ENCODE measurements at regions not wholly inside any gene's neighbourhood (a gene's known extent, or its start where the extent isn't known, plus 50 kb on each side); places are given as distances from the start of the nearest gene placed in this dataset.

- H3K4me3 ChIP-seq, result no peak overlapping the region
- no peaks in the 10 kb centered on the region for H3K4me1 ChIP-seq
- no peaks in the 10 kb centered on the region for H3K36me3 ChIP-seq (ENCODE audit: insufficient read depth in 1 of 2, low read depth in 1 of 2)
- TF ChIP-seq, protein P1, sequence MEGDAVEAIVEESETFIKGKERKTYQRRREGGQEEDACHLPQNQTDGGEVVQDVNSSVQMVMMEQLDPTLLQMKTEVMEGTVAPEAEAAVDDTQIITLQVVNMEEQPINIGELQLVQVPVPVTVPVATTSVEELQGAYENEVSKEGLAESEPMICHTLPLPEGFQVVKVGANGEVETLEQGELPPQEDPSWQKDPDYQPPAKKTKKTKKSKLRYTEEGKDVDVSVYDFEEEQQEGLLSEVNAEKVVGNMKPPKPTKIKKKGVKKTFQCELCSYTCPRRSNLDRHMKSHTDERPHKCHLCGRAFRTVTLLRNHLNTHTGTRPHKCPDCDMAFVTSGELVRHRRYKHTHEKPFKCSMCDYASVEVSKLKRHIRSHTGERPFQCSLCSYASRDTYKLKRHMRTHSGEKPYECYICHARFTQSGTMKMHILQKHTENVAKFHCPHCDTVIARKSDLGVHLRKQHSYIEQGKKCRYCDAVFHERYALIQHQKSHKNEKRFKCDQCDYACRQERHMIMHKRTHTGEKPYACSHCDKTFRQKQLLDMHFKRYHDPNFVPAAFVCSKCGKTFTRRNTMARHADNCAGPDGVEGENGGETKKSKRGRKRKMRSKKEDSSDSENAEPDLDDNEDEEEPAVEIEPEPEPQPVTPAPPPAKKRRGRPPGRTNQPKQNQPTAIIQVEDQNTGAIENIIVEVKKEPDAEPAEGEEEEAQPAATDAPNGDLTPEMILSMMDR (IDR thresholded peaks at IDR 0.05), result no peak
- intact Hi-C loops (cut with DNase I), result no loop called here
- H3K27me3 ChIP-seq (ENCODE audit: insufficient read depth in 3 of 3, low read length in 2 of 3), result no peaks in the 10 kb centered on the region
- no peak for DNase-seq
- no peak for ATAC-seq
- no peak overlapping the region for H3K27ac ChIP-seq
- no peaks in the 10 kb centered on the region for H3K9me3 ChIP-seq
These were observed 135.2 kb upstream of the ACVR2A start for GRCh38 chr2:147709655-147710054.

DNA sequence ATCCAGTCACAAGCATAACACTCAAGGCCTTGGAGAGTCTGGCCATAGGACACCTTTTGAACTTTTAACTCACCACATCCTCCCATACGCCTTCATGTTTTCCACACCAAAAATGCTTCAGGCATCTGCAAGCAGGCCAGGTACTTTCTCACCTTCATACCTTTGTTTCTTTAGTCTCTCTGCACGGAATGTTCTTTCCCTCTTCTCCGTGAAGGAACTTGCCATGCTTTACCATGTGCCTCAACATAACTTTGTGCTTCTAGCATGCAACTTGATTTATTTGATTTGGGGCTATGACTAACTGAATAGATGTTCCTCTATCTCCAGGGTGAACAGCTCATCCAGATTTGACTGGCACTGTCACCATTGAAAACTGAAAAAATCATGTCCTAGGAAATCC is 141.7 kb upstream of the ACVR2A start:
- no peak for DNase-seq
- H3K36me3 ChIP-seq (ENCODE audit: insufficient read depth in 1 of 2, low read depth in 1 of 2), result no peaks in the 10 kb centered on the region
- TF ChIP-seq, protein P1 (IDR thresholded peaks at IDR 0.05), result no peak
- H3K9me3 ChIP-seq, result no peaks in the 10 kb centered on the region
- H3K4me3 ChIP-seq, result no peak overlapping the region
- H3K27ac ChIP-seq, result no peak overlapping the region
- H3K27me3 ChIP-seq (ENCODE audit: insufficient read depth in 3 of 3, low read length in 2 of 3), result peaks cover 0 to 3% (median 0%) of the 10 kb centered on the region in 3 donors
- no peak for ATAC-seq
- no peaks in the 10 kb centered on the region for H3K4me1 ChIP-seq
- WGBS, 3 donors, result 59 to 75% (median 61%) methylated on average over 3 of the region's 3 CpGs
- intact Hi-C loops (cut with DNase I), result no loop called here

DNA sequence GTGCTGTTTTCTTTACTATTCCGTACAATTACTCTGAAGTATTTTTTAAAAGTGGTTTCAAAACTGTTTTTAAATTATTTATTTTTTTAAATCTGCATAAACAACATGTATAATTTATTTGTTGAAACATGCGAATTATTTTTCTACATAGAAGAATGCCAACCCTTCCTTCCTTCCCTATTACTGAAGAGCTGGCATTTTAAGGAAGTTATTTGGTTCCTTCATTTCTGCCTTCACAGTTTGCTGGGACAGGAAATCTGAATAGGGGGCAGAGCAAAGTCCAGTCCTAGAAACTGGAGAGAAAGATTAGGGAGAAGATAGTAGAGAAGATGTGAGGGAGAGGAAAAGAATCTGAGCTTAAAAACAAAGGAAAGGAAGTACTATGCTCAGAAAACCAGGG is 146.7 kb upstream of the ACVR2A start:
- no peak overlapping the region for H3K27ac ChIP-seq
- no peaks in the 10 kb centered on the region for H3K4me1 ChIP-seq
- ATAC-seq (no peak), DNase-seq (no peak)
- H3K27me3 ChIP-seq (ENCODE audit: insufficient read depth in 3 of 3, low read length in 2 of 3), result peaks cover 0 to 3% (median 0%) of the 10 kb centered on the region in 3 donors
- 93 to 94% (median 93%) methylated on average over 2 of the region's 2 CpGs for WGBS, 3 donors
- H3K9me3 ChIP-seq, result no peaks in the 10 kb centered on the region
- no peaks in the 10 kb centered on the region for H3K36me3 ChIP-seq (ENCODE audit: insufficient read depth in 1 of 2, low read depth in 1 of 2)
- H3K4me3 ChIP-seq, result no peak overlapping the region
- intact Hi-C loops (cut with DNase I), result no loop called here
- TF ChIP-seq, protein P1 (IDR thresholded peaks at IDR 0.05), result no peak

DNA sequence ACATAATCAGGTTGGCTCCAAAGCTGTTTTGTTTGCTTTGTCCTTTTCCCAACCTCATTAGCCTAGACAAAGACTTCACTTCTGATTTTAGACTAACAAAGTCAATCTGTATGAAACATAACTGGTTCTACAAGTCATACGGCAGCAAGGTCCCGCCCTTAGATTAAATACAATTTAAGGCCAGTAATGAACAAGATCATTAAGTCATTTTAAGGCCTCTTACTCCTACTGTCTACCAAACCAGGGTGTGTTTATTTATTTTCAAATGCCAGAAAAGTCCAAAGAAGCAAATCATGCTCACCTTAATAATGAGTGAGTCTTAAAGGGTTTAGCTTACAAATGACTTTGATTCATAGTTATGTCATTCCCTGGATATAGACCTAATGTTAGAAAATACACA is 148.4 kb upstream of the ACVR2A start:
- H3K27me3 ChIP-seq (ENCODE audit: insufficient read depth in 3 of 3, low read length in 2 of 3), result peaks cover 0 to 3% (median 0%) of the 10 kb centered on the region in 3 donors
- H3K4me3 ChIP-seq, result no peak overlapping the region
- WGBS, 3 donors, result 93 to 96% (median 95%) methylated on average over 2 of the region's 2 CpGs
- TF ChIP-seq, protein P1 (IDR thresholded peaks at IDR 0.05), result no peak
- intact Hi-C loops (cut with DNase I), result no loop called here
- ATAC-seq (no peak), DNase-seq (no peak)
- no peaks in the 10 kb centered on the region for H3K9me3 ChIP-seq
- no peak overlapping the region for H3K27ac ChIP-seq
- H3K4me1 ChIP-seq, result no peaks in the 10 kb centered on the region
- no peaks in the 10 kb centered on the region for H3K36me3 ChIP-seq (ENCODE audit: insufficient read depth in 1 of 2, low read depth in 1 of 2)

- 64 to 81% (median 70%) methylated on average over 2 of the region's 2 CpGs for WGBS, 3 donors
- ATAC-seq, result no peak
- TF ChIP-seq, protein P1 (IDR thresholded peaks at IDR 0.05), result no peak
- DNase-seq, result no peak
- Histone ChIP-seq H3K4me1 (no peaks in the 10 kb centered on the region), H3K27ac (no peak overlapping the region), H3K36me3 (ENCODE audit: insufficient read depth in 1 of 2, low read depth in 1 of 2) (no peaks in the 10 kb centered on the region), H3K4me3 (no peak overlapping the region), H3K9me3 (no peaks in the 10 kb centered on the region), H3K27me3 (ENCODE audit: insufficient read depth in 3 of 3, low read length in 2 of 3) (no peaks in the 10 kb centered on the region)
- intact Hi-C loops (cut with DNase I), result no loop called here
These were observed 155.5 kb upstream of the ACVR2A start for GRCh38 chr2:147689220-147689909.

All from psoas muscle (tissue), 7 donors.